ENCODE measurements at regions not wholly inside any gene's neighbourhood (a gene's known extent, or its start where the extent isn't known, plus 50 kb on each side); places are given as distances from the start of the nearest gene placed in this dataset.

GRCh38 chr5:32973646-32974045 lies 262.5 kb downstream of the NPR3 start:
- Histone ChIP-seq H3K27me3 (no peaks in the 10 kb centered on the region), H3K4me1 (no peaks in the 10 kb centered on the region), H3K9me3 (no peaks in the 10 kb centered on the region), H3K4me3 (no peak overlapping the region), H3K27ac (no peak overlapping the region), H3K36me3 (no peaks in the 10 kb centered on the region)
- TF ChIP-seq EP300 (IDR thresholded peaks at IDR 0.05) (no peak), CTCF (IDR thresholded peaks at IDR 0.05) (no peak), POLR2A (IDR thresholded peaks at IDR 0.05) (no peak), POLR2AphosphoS5 (IDR thresholded peaks at IDR 0.05) (no peak)
- ATAC-seq (ENCODE audit: low FRiP score in 2 of 2), result no peak
- no peak for DNase-seq

- no peak for TF ChIP-seq POLR2AphosphoS5 (IDR thresholded peaks at IDR 0.05)
- no peak for TF ChIP-seq CTCF (IDR thresholded peaks at IDR 0.05)
- no peak for TF ChIP-seq EP300 (IDR thresholded peaks at IDR 0.05)
- TF ChIP-seq POLR2A (IDR thresholded peaks at IDR 0.05), result no peak
- 65 to 79% methylated on average over 1 of the region's 1 CpG for WGBS, 2 donors
- Histone ChIP-seq H3K27ac (no peak overlapping the region), H3K36me3 (no peaks in the 10 kb centered on the region), H3K27me3 (no peaks in the 10 kb centered on the region), H3K9me3 (no peaks in the 10 kb centered on the region), H3K4me3 (no peak overlapping the region), H3K4me1 (no peaks in the 10 kb centered on the region)
- no peak for ATAC-seq (ENCODE audit: low FRiP score in 2 of 2)
- no peak for DNase-seq
Measured at GRCh38 chr5:32975656-32976375, 264.7 kb downstream of the NPR3 start.

GRCh38 chr5:32981061-32981460 lies 269.9 kb downstream of the NPR3 start:
- Histone ChIP-seq H3K27ac (no peak overlapping the region), H3K4me3 (no peak overlapping the region), H3K27me3 (no peaks in the 10 kb centered on the region), H3K9me3 (no peaks in the 10 kb centered on the region), H3K4me1 (no peaks in the 10 kb centered on the region), H3K36me3 (no peaks in the 10 kb centered on the region)
- ATAC-seq (ENCODE audit: low FRiP score in 2 of 2), result no peak
- TF ChIP-seq POLR2AphosphoS5 (IDR thresholded peaks at IDR 0.05), result no peak
- DNase-seq, result no peak

- Histone ChIP-seq H3K36me3 (no peaks in the 10 kb centered on the region), H3K27me3 (no peaks in the 10 kb centered on the region), H3K27ac (no peak overlapping the region), H3K9me3 (no peaks in the 10 kb centered on the region), H3K4me3 (no peak overlapping the region), H3K4me1 (no peaks in the 10 kb centered on the region)
- 89 to 94% methylated on average over 4 of the region's 4 CpGs for WGBS, 2 donors
- TF ChIP-seq EP300 (IDR thresholded peaks at IDR 0.05) (no peak), POLR2A (IDR thresholded peaks at IDR 0.05) (no peak), CTCF (IDR thresholded peaks at IDR 0.05) (no peak), POLR2AphosphoS5 (IDR thresholded peaks at IDR 0.05) (no peak)
- DNase-seq, result no peak
- no peak for ATAC-seq (ENCODE audit: low FRiP score in 2 of 2)
Measured at GRCh38 chr5:32984851-32985610, 273.9 kb downstream of the NPR3 start.

- DNase-seq, result peak in 1 of 2 donors; percentile 14
Measured at GRCh38 chr5:32989815-32990214, 278.7 kb downstream of the NPR3 start.

More at GRCh38 chr5:32989815-32990214, 278.7 kb downstream of the NPR3 start:
- no peaks in the 10 kb centered on the region for H3K36me3 ChIP-seq
- no peaks in the 10 kb centered on the region for H3K9me3 ChIP-seq
- 90 to 92% methylated on average over 5 of the region's 5 CpGs for WGBS, 2 donors
- no peak overlapping the region for H3K4me3 ChIP-seq
- no peaks in the 10 kb centered on the region for H3K27me3 ChIP-seq
- TF ChIP-seq POLR2A (IDR thresholded peaks at IDR 0.05) (no peak), POLR2AphosphoS5 (IDR thresholded peaks at IDR 0.05) (no peak), CTCF (IDR thresholded peaks at IDR 0.05) (no peak), EP300 (IDR thresholded peaks at IDR 0.05) (no peak)
- H3K27ac ChIP-seq, result no peak overlapping the region
- peak in 1 of 2 donors; percentile 22 for ATAC-seq (ENCODE audit: low FRiP score in 2 of 2)
- H3K4me1 ChIP-seq, result no peaks in the 10 kb centered on the region
